Erythroblast (primary cell): ENCODE measurements at regions not wholly inside any gene's neighbourhood (a gene's known extent, or its start where the extent isn't known, plus 50 kb on each side); places are given as distances from the start of the nearest gene placed in this dataset.

Source experiments
- GATA1 ChIP-seq: IDR thresholded peaks from 2 replicates; pipeline ENCODE4 v1.6.1; 2011; ENCODE audit warnings: low read depth, mild to moderate bottlenecking, control low read depth, low read length, moderate library complexity
- POLR2A ChIP-seq: IDR thresholded peaks from 2 replicates; pipeline ENCODE4 v1.6.1; 2011; ENCODE audit warnings: mild to moderate bottlenecking, low read length

GRCh38 chr12:25384038-25384892 is 133.5 kb upstream of the KRAS start:
- TF ChIP-seq POLR2A (no peak), GATA1 (no peak)
